GM03348 (cell line): ENCODE measurements at regions not wholly inside any gene's neighbourhood (a gene's known extent, or its start where the extent isn't known, plus 50 kb on each side); places are given as distances from the start of the nearest gene placed in this dataset.
"Not testable (repeated sequence)": the region's sequence is repeated elsewhere in the genome, so short reads cannot be mapped to it uniquely, and the experiment has no call there.

Experiments used
- DNase-seq: peaks from one replicate; pipeline ENCODE4 v3.0.0; 2012; ENCODE audit warnings: low spot score

DNA sequence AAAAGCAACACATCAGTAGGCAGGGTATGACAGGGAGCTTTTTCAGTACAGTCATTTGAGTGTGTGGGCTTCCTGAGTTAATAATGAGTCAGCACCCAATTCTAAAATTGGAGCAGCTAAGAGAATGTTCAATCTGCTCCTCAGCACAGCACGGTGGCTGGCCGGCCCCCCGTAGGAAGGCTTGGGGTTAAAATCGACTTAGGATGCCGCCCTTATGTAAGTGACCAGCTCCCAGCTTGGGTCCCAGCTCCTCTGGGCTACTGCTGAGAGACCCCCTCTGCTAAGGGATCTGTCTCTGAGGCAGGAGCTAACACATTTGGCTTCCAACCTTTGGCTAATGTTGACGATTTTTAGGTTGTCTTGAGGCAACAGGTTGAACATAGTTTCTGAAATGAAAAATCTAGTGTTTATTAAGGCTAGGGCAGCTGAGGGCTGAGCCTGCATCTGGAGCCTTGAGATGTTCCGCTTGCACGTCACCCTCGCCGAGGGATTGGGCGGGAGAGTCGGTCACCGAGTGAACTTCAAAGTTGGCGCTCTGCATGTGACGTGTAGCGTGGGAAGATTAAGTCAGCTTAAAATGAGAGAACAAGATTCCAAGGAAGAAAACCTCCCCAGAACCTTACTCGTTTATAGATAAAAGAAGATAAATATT is 291.3 kb upstream of the PLGLB2 start:
- DNase-seq = not testable (repeated sequence)

DNA sequence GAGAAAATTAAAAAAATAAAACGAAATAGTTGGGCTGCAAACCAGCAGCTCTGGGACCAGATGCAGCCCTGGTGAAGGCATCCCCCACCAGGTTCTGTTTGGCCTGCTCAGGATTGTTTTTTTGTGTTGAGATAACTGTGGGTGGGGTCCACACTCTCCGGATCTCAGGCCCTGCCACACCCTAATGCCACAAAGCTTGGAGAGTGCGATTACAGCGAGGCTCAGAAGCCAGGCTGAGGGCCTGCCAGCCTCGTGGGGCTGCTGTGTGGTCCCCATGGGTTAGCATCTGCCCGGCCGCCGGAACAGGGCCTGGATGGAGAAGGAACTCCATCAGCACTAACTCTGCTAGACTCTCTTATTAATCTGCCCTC is 290.8 kb upstream of the PLGLB2 start:
- DNase-seq = not testable (repeated sequence)

DNA sequence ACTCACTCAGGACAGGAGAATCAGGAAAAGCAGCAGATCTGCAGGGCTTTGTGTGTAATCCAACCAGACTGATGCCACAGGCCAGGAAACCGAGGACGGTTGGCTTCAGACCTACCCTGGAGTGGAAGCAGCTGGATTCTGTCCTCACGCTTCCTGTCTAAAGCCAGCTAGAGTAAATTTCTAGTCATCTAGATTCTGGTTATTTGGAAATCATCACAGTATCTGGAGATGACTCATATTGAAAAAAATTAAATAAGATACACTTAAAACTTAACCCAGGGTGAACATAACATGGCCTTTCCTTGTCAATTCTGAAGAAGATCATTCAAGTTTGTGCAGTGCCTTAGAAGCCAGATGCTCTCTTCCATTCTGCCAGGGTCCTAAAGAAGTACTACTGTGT is 288.9 kb upstream of the PLGLB2 start:
- DNase-seq = not testable (repeated sequence)

DNA sequence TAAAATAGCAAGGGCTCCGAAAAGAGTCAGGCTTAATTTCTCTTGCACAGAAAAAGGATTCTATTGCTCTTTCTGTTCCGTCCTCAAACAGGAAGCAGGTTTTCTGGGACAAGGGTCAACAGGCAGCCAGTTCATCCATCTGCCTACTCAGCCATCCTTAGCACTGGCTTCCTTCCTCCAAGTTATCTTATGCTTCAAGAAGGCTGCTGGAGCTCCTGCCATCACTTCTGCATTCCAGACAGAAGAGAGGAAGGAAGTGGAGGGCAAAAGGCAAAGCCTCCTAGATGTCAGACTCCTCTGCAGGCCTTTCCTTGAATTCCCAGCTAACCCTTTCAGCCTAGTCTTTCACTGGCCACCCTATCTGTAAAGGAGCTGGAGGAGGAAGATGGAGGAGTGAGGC is 287.8 kb upstream of the PLGLB2 start:
- DNase-seq = not testable (repeated sequence)

DNA sequence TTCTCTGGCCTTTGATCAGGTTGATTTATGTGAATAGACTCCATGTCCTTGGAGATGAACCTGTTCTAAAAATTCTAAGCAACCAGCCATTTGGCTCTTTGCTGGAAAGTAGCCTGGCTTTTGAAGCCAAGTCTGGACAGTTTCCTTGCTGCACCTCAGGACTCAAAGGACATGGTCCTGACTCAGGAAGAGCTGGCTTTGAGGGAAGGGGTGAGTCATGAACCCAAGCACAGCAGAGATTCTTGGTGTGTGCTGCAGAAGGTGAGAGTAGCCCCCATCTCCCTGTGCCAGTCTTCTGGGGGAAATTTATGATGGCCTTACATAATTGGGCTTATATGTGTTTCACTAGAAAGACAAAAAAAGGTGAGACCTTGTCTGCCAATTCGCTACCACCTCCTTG is 287.2 kb upstream of the PLGLB2 start:
- DNase-seq = not testable (repeated sequence)

DNA sequence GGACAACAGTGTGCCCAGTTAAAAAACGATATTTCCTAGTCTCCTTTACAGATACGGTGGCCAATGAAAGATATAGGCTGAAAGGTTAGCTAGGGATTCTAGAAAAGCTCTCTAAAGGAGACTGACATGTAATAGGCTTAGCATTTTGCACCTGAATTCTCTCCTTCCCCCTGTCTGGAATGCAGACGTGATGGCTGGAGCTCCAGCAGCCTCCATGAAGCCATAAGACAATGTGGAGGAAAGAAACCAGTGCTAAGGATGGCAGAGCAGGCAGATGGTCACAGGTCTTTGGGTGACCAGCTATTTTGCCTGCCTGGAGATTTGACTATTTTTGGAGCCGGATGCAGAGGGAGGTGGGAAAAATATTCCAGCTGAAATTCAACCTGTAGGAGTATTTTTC is 286.2 kb upstream of the PLGLB2 start:
- DNase-seq = not testable (repeated sequence)

DNA sequence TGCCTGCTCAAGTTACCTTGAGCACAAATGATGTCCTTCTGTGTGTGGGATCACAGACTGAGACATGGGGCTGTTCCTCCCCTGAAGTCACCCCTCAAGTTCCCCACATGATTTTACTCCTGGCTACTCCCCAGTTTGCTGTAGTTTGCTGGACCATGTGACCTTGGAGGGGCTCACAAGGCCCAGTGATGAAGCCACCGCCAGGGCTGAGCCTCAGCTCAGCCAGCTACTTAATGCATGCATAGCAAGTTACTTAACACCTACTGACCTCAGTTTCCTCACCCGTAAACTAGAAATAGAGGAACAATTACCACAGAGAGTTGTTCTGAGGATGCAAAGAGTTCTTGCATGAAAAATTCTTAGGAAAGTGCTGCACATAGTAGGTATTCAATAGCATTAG is 283.7 kb upstream of the PLGLB2 start:
- DNase-seq = not testable (repeated sequence)

DNA sequence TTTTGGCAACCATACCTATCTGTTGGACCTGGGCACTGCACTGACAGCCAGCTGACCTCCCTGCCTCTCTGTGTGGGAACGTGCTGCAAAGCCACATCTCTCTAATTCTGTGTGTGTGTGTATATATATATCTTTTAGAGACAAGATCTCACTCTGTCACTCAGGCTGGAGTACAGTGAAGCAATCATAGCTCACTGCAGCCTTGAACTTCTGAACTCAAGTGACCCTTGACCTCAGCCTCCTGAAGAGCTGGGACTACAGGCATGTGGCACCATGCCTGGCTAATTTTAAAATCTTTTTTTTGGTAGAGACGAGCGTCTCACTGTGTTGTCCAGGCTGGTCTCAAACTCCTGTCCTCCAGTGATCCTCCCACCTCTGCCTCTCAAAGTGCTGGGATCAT is 282.2 kb upstream of the PLGLB2 start:
- DNase-seq = not testable (repeated sequence)

DNA sequence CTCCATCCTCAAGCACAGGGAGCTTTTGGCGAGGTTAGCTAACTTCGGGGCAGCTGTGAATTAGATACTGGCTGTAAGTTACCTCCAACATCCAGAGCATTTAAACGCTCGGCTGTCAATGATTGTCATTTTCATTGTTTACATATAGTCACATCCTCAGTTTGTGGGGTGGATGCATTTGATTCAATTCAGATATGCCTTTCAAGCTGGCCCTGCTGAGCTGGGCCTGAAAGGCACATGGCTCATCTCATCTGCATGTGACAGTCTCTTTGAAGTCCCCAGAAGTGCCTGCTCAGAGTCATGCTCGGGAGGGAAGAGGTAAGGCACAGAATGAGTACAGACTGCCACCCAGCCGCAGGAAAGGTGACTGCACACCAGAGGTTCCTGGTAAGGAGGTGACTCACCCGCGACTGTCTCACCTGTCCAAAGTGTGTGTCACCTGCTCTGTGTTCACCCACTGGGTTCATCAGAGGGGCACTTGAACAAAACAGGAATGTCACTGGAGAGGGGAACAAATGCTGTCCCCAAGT is 281.2 kb upstream of the PLGLB2 start:
- not testable (repeated sequence) for DNase-seq

DNA sequence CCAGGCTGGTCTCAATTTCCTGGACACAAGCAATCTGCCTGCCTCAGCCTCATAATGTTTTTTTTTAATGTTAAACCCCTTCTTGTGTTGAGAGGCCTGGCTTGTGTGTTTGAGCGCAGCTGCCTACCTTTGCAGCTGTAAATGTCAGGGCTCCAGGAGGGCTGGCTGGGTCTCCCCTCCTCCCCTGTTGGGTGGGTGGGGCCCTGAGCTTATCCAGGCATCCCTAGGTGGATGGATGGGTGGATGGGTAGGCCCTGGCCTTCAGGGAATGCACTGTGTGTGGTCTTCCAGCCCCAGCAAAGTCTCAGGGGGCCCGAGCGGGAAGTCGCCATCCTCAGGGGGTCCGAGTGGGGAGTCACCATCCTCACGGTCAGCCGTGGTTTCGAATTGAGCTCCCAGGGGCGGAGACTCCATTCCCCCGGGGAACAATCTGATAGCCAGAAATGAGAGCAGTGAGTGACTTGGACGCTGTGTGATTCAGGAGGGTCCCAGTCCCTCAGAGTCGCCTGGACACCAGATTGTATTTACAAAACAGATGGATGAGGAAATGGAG is 279.4 kb upstream of the PLGLB2 start:
- not testable (repeated sequence) for DNase-seq

DNA sequence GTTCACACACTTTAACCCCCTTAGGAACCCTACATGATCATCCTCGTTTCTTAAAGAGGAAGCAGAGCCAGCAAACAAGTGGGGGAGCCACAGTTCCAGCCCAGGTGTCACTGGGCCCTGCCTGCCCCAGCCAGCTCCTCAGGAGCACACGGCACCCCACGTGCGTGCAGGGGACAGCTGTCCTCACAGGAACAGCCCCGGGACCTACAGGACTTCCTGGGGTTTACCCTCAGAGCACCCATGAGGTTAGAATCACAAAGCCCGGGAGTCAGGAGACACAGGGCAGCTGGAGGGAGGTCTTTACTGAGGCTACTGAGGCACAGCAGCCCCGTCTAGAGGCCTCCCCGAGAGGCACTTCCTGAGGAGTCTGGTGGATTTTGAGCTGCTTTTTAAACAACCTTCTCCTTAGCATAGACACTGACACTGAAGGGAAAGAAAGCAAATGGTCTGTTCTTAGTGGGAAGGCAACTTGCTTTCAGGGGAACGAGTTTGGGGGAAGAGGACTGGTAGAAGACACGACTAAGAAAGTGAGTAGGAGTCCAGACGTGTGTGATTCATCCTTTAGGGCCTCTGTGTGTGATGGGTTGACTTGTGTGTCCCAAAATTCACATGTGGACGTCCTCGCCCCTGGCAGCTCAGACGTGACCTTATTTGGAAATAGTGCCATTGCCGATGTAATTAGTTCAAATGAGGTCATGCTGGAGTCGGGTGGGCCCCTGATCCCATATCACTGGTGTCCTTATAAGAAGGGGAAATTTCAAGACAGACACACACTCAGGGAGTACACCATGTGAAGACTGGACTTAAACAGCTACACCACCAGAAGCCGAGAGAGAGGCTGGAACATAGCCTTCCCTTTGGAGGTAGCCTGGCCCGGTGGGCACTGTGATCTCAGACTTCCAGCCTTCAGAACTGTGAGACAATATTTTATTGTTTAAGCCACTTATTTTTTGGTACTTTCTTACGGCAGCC is 278.4 kb upstream of the PLGLB2 start:
- peak; percentile 26 for DNase-seq

DNA sequence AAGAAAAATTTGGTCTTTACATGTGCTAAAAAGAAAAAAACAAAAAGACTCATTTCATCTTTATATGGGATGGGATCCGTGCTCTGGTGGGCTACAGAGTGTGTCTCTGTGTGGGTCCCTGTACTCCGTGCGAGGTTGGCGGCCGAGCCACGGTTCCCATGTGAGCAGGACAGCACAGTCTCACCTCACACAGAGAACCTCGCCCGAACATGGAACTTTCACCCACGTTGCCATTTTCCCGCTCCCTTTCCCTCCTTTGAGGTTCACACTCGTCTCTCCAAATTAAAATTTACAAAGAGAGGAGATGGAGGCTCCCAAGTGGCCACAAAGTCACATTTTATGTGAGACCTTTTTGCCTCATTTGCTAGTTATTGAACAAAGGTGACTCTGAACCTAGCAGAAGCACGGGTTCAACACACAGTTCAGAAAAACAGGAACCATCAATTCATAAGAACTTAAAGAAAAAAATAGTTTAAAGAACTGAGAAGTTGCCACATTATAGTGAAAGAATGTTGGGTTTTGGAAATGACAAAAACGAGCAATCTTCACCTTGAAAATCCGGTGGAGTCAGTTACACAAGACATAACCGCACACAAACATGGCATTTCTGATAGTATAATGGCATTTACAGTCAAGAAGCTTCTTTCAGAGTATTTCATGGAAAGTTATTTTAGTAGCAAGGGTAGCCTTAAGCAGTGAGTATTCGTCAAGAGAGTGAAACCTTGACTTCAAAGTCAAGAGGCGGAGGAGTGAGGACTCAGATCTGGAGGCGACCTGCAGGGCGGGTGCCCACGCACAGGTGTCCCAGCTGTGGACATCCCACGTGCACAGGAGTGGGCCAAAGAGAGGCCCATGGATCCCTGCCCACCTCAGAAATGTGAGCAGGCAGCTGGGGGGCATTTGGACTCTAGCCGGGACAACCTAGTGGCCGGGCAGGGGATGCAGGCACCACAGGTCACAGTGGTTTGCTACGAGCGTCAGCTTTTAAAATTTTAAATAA is 277.2 kb upstream of the PLGLB2 start:
- DNase-seq = not testable (repeated sequence)

DNA sequence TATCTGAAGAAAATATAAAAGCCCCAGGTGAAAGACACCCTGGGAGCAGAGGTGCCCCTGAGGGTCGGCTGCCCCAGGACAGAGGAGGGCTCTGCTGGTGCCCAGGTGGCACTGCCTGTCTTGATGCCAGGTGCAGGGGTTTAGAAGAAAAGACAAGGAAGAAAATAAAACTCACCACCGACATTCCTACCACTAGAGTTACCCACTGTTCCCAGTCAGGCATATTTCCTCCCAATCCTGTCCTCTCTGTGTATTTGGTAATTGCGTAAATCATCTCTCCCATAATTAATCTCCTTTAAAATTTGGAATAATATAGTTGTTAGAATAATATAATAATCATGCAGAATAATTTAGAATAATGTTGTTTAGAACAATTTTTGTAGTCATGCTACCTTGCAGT is 276.4 kb upstream of the PLGLB2 start:
- not testable (repeated sequence) for DNase-seq

DNA sequence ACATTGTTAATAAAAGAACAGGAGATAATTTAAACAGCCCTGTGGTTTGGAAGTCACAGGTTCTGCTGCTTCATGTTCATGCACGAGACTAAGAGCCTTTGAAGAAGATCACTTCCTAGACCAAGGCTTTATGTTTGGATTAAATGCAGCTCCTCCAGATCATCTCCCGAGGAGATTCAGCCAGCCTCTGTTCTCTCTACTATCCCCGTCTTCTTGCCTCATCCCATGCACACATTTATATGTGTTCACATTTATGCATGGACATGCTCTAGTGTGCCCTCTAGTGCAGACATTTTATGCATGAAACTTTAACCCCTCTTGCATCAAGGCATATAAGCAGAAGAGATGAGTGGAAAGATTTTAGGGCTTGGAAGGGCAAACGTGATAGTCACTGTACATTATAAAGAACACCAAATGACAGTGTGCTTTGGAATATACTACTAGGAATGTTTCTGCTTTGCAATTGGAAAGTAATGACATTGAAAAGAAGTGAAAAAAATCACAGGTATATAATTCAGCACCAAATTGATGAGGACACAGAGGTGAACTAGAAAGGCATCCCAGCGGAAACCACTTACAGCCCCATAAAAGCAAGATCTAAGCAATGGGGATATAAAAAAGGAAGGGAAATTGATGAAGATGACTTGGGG is 271.5 kb upstream of the PLGLB2 start:
- not testable (repeated sequence) for DNase-seq

DNA sequence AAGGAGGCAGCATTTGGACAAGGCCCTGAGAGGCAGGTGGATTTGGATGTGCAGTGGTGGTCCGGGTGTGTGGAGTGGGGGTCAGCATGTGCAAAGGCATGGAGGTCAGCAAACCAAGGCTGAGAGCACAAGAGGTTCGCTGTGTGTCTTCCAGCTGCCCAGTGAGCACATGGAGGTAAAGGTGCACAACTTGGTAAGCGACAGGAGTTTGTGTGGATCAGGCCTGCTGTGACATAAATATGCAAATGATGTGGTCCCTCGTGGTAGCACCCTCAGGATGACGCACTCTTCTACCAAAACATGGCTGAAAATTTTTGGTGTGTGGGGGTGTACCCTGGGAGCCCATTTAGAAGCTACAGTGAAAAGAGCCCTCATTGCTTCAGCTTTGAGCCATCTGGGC is 271.0 kb upstream of the PLGLB2 start:
- not testable (repeated sequence) for DNase-seq

DNA sequence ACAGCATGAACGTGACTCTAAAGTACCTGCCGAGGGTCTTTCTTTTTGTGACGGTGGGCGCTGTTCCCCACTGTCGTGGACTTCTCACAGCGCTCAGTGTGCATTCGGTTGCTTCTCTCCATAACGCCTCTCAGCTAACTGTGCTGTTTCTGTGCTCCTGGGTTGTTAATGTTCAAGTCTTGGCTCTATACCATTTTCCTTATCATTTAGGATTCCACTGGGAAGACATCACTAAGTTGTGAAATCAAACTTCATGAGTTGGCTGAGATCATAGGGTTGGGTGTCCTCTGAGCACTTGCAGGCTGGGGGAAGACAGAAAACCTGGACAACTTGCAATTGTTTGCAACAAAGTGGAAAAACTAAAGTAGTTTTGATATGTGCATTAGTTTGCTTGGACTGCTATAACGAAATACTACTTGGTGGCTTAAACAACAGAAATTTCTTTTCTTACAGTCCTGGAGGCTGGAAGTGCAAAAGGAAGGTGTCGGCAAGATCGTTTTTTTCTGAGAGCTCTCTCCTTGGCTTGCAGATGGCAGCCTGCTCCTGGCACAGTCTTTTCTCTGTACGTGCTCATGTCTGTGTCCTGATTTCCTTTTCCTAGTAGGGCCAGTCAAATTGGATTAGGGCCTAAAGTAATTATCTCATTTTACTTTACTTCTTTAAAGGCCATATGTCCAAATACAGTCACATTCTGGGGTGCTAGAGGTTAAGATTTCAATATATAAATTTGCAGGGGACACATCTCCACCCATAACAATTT is 270.0 kb upstream of the PLGLB2 start:
- DNase-seq = not testable (repeated sequence)

DNA sequence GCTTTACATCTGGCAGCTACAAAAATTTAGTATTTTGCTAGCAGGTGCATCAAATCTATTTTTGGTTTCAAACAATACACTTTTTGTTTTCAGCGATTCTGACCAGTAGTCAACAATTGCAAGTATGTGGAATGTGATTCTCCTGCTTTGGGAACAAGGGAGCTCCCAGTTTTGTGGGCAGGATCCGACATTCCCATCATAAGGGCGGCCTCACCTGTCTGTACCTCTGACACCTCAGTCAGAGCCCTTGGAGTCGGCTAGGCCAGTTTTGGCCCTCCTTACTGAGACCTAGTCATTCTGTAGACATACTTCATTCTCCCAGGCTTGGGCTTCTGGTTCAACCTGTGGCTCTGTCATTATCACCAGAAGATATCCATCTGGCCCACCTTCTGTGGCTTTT is 269.0 kb upstream of the PLGLB2 start:
- DNase-seq = not testable (repeated sequence)

DNA sequence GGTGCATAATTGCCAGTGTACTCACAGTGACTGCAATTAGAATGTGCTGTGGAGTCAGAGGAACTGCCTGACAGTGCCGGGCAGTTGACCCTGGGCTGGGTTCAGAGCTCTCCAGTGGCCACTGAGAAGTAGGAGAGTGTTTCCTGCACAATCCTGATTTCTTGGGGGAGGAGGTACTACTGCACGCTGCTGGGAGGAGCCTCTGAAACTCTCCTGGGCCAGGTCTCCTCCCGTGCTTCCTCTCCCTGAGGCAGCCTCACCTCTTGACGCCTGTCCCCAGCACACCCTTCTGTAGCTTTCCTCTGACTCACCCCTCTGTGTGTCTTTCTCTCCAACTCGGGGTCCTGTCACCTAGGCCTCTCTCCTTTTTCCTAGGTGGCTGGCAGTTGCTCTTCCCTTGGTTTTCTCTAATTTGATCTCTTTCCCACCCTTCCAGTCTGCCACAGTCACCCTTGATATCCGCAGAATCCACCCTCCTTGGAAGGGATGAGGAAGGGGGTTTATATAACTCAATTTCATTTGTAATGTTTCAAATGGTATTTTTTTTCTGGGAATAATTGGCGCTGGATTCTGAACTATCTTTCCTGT is 264.7 kb upstream of the PLGLB2 start:
- not testable (repeated sequence) for DNase-seq

DNA sequence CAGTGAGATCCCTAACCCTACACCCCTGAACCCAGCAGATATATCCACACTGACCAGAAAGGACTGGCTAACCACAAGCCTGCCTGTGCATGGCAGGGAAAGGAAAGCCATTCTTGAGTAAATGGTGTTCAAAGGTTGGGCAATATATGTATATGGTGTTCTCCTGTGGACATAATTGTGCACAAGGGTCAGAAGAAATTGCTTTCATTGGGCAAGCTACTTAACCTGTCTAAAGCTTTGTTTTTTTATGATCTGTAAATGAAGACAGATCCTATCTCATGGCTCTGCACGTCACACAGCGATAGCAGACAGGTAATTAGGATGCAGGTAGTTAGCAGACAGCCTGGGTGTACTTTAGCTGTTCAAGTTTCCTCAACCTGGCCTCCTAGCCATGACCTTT is 263.5 kb upstream of the PLGLB2 start:
- DNase-seq = not testable (repeated sequence)

DNA sequence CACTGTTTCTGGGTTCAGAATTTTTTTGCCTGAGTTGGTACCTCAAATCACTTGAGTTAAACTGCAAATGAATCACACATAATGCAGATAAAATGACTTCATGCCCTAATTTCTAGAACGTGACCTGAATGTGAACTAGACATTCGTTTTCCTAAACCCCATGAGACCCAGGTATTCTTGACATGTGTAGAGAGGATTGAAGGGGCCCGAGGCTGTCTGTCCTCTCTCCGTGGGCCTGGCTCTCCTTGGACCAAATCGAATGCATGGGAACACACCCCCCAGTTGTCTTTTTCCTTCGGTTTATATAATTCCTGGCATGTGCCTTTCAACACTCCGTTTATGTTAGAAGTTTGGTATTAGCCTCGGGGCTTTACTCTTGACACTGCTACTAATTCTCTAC is 262.4 kb upstream of the PLGLB2 start:
- DNase-seq = not testable (repeated sequence)
